ENCODE measurements at regions not wholly inside any gene's neighbourhood (a gene's known extent, or its start where the extent isn't known, plus 50 kb on each side); places are given as distances from the start of the nearest gene placed in this dataset.

- Histone ChIP-seq H3K27me3 (ENCODE audit: control insufficient read depth, insufficient read depth, low read length) (no peaks in the 10 kb centered on the region), H3K36me3 (ENCODE audit: control insufficient read depth, insufficient read depth, low read length) (no peaks in the 10 kb centered on the region), H3K4me3 (ENCODE audit: low read depth in 2 of 2, low read length in 2 of 2) (no peak overlapping the region), H3K9me3 (ENCODE audit: control insufficient read depth, insufficient read depth, low read depth, low read length) (no peaks in the 10 kb centered on the region), H3K27ac (ENCODE audit: low read length) (no peak overlapping the region), H3K4me1 (ENCODE audit: control insufficient read depth, insufficient read depth, low read length) (no peaks in the 10 kb centered on the region)
- no peak for ATAC-seq
- in situ Hi-C loops (cut with HindIII; ENCODE audit: low pct_unique_long_range_greater_than_20kb, low sequenced_read_pairs) (no loop called here), intact Hi-C loops (cut with micrococcal nuclease; ENCODE audit: unreplicated experiment) (no loop called here)
- ChIA-PET POLR2A (no interaction called here), CTCF (no interaction called here)
- DNase-seq (ENCODE audit: low read depth, low spot score), result no peak
- BruUV-seq (replicated peaks), result no TSS peak
- TF ChIP-seq TCF7L2 (IDR thresholded peaks at IDR 0.05; ENCODE audit: low read depth, low read length) (no peak), CTCF (IDR thresholded peaks at IDR 0.05) (no peak), POLR2AphosphoS5 (IDR thresholded peaks at IDR 0.05; ENCODE audit: low read depth, low read length) (no peak), REST (IDR thresholded peaks at IDR 0.05; ENCODE audit: insufficient read depth in 1 of 2, low read depth in 2 of 2, low read length in 1 of 2) (no peak), SIN3A (IDR thresholded peaks at IDR 0.05; ENCODE audit: borderline replicate concordance, insufficient read depth, low read depth, low read length) (no peak)
Observed at GRCh38 chr18:71976744-71977143, 567.4 kb downstream of the CBLN2 start.

- TF ChIP-seq POLR2AphosphoS5 (IDR thresholded peaks at IDR 0.05; ENCODE audit: low read depth, low read length), result no peak
- TF ChIP-seq SIN3A (IDR thresholded peaks at IDR 0.05; ENCODE audit: borderline replicate concordance, insufficient read depth, low read depth, low read length), result no peak
- no peak for TF ChIP-seq CTCF (IDR thresholded peaks at IDR 0.05)
- no peak for TF ChIP-seq TCF7L2 (IDR thresholded peaks at IDR 0.05; ENCODE audit: low read depth, low read length)
- TF ChIP-seq REST (IDR thresholded peaks at IDR 0.05; ENCODE audit: insufficient read depth in 1 of 2, low read depth in 2 of 2, low read length in 1 of 2), result no peak
- ChIA-PET CTCF (no interaction called here), POLR2A (no interaction called here)
- ATAC-seq (no peak), DNase-seq (ENCODE audit: low read depth, low spot score) (no peak)
- Histone ChIP-seq H3K4me1 (ENCODE audit: control insufficient read depth, insufficient read depth, low read length) (no peaks in the 10 kb centered on the region), H3K9me3 (ENCODE audit: control insufficient read depth, insufficient read depth, low read depth, low read length) (no peaks in the 10 kb centered on the region), H3K27me3 (ENCODE audit: control insufficient read depth, insufficient read depth, low read length) (no peaks in the 10 kb centered on the region), H3K27ac (ENCODE audit: low read length) (no peak overlapping the region), H3K36me3 (ENCODE audit: control insufficient read depth, insufficient read depth, low read length) (no peaks in the 10 kb centered on the region), H3K4me3 (ENCODE audit: low read depth in 2 of 2, low read length in 2 of 2) (no peak overlapping the region)
- no TSS peak for BruUV-seq (replicated peaks)
- intact Hi-C loops (cut with micrococcal nuclease; ENCODE audit: unreplicated experiment) (no loop called here), in situ Hi-C loops (cut with HindIII; ENCODE audit: low pct_unique_long_range_greater_than_20kb, low sequenced_read_pairs) (no loop called here)
Observed at GRCh38 chr18:71966791-71967190, 577.4 kb downstream of the CBLN2 start.
